HepG2 (cell line): ENCODE measurements at regions not wholly inside any gene's neighbourhood (a gene's known extent, or its start where the extent isn't known, plus 50 kb on each side); places are given as distances from the start of the nearest gene placed in this dataset.

Experiments
- CHD4 ChIP-seq: fragments of 200-600 bp; sonication (generic); IDR thresholded peaks from 2 replicates; pipeline ENCODE4 v1.7.0; 2017; ENCODE audit warnings: mild to moderate bottlenecking, low read length, borderline replicate concordance
- FOXO1 ChIP-seq: sonication (generic); formaldehyde crosslinking; IDR thresholded peaks from 2 replicates; pipeline ENCODE4 v1.4.0; 2020; ENCODE audit warnings: missing genetic modification reagents
- HNRNPL ChIP-seq: fragments of 200-400 bp; formaldehyde crosslinking; IDR thresholded peaks from 2 replicates; pipeline ENCODE4 v1.6.1; 2017; ENCODE audit warnings: mild to moderate bottlenecking, low read depth, low read length
- KAT8 ChIP-seq: IDR thresholded peaks from 2 replicates; pipeline ENCODE4 v1.6.1; 2016; ENCODE audit warnings: missing genetic modification reagents, missing compliant biosample characterization
- NAIF1 ChIP-seq: sonication (generic); formaldehyde crosslinking; IDR thresholded peaks from 2 replicates; pipeline ENCODE4 v1.5.0; 2020; ENCODE audit warnings: mild to moderate bottlenecking, missing genetic modification reagents, borderline replicate concordance
- NR2F6 ChIP-seq, 2 experiments: IDR thresholded peaks; 2 replicates each; pipeline ENCODE4 v1.6.1; 2016; ENCODE audit warnings: antibody characterized with exemption in 1 of 2, mild to moderate bottlenecking in 1 of 2
- PRMT3 ChIP-seq: sonication (generic); formaldehyde crosslinking; IDR thresholded peaks from 2 replicates; pipeline ENCODE4 v1.8.1; 2022; ENCODE audit warnings: low read depth, mild to moderate bottlenecking, moderate library complexity, missing genetic modification reagents, borderline replicate concordance
- RBM22 ChIP-seq: fragments of 200-400 bp; formaldehyde crosslinking; optimal IDR thresholded peaks from 2 replicates; pipeline ENCODE3; 2017; ENCODE audit warnings: mild to moderate bottlenecking, low read length, moderate library complexity
- SCMH1 ChIP-seq: sonication (generic); formaldehyde crosslinking; IDR thresholded peaks from 2 replicates; pipeline ENCODE4 v1.9.0; 2021; ENCODE audit warnings: missing genetic modification reagents, mild to moderate bottlenecking, borderline replicate concordance
- TBP ChIP-seq: sonication (generic); formaldehyde crosslinking; IDR thresholded peaks from 2 replicates; pipeline ENCODE4 v1.5.0; 2020; ENCODE audit warnings: missing genetic modification reagents
- WIZ ChIP-seq: sonication (generic); formaldehyde crosslinking; IDR thresholded peaks from 2 replicates; pipeline ENCODE4 v1.5.1; 2020; ENCODE audit warnings: mild to moderate bottlenecking, missing genetic modification reagents
- YY1 ChIP-seq: IDR thresholded peaks from 2 replicates; pipeline ENCODE4 v1.6.1; 2011; ENCODE audit warnings: low read length, low read depth, moderate library complexity, mild to moderate bottlenecking; ENCODE audit not compliant: insufficient read depth, insufficient replicate concordance
- ZMAT3 ChIP-seq: sonication (generic); formaldehyde crosslinking; conservative IDR thresholded peaks from 2 replicates; pipeline ENCODE4 v1.7.0; 2021; ENCODE audit warnings: missing genetic modification reagents
- ZNF20 ChIP-seq: sonication (generic); formaldehyde crosslinking; IDR thresholded peaks from 2 replicates; pipeline ENCODE4 v1.4.0; 2020; ENCODE audit warnings: mild to moderate bottlenecking, moderate library complexity, missing genetic modification reagents
- ZNF841 ChIP-seq: sonication (generic); formaldehyde crosslinking; IDR thresholded peaks from 2 replicates; pipeline ENCODE4 v1.8.1; 2023; ENCODE audit warnings: missing genetic modification reagents, borderline replicate concordance
- TF ChIP-seq, protein P1 (sequence below): sonication (generic); formaldehyde crosslinking; IDR thresholded peaks from 2 replicates; pipeline ENCODE4 v1.4.0; 2020; ENCODE audit warnings: low read depth, mild to moderate bottlenecking, missing genetic modification reagents
- TF ChIP-seq, protein P2 (sequence below): sonication (generic); formaldehyde crosslinking; IDR thresholded peaks from 2 replicates; pipeline ENCODE4 v1.4.0; 2020; ENCODE audit warnings: missing genetic modification reagents
- TF ChIP-seq, protein P3 (sequence below): fragments of 450-650 bp; IDR thresholded peaks from 2 replicates; pipeline ENCODE4 v1.6.1; 2017; ENCODE audit warnings: mild to moderate bottlenecking
- TF ChIP-seq, protein P4 (sequence below): fragments of 450-650 bp; IDR thresholded peaks from 2 replicates; pipeline ENCODE4 v1.6.1; 2016
- TF ChIP-seq, protein P5 (sequence below): sonication (generic); formaldehyde crosslinking; IDR thresholded peaks from 2 replicates; pipeline ENCODE4 v1.8.0; 2023; ENCODE audit warnings: mild to moderate bottlenecking, missing genetic modification reagents

DNA sequence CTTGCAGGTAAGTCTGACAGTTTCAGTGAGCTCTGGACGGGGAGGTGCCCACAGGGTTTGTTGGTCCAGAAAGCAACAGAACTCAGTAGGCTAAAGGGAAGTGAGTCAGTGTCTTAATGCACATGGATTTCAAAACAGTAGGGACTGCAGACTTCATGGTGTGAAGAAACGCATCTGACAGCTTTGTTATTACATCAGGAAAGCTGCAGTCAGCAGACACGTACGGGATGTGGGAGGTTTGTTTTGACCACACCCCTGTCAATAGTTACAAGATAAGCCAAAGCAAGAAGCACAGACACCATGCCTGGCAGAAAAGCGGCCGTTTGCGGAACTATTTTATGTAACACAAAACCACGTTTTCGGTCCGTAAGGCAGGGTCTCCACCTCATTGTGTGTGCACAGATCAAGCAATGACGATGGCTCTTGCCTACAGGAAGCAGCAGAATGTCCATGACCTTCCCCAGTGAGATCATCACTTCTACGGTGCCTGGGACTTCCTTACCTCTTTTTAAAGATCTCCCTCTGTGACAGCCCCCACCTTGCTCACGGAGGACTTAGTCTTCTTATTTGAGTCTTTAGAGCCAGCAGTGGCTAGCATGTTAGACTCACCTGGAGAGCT lies 58.2 kb upstream of the FTH1 start (continued):
- TF ChIP-seq, protein P1, sequence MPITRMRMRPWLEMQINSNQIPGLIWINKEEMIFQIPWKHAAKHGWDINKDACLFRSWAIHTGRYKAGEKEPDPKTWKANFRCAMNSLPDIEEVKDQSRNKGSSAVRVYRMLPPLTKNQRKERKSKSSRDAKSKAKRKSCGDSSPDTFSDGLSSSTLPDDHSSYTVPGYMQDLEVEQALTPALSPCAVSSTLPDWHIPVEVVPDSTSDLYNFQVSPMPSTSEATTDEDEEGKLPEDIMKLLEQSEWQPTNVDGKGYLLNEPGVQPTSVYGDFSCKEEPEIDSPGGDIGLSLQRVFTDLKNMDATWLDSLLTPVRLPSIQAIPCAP, result no peak
- TF ChIP-seq, protein P2, sequence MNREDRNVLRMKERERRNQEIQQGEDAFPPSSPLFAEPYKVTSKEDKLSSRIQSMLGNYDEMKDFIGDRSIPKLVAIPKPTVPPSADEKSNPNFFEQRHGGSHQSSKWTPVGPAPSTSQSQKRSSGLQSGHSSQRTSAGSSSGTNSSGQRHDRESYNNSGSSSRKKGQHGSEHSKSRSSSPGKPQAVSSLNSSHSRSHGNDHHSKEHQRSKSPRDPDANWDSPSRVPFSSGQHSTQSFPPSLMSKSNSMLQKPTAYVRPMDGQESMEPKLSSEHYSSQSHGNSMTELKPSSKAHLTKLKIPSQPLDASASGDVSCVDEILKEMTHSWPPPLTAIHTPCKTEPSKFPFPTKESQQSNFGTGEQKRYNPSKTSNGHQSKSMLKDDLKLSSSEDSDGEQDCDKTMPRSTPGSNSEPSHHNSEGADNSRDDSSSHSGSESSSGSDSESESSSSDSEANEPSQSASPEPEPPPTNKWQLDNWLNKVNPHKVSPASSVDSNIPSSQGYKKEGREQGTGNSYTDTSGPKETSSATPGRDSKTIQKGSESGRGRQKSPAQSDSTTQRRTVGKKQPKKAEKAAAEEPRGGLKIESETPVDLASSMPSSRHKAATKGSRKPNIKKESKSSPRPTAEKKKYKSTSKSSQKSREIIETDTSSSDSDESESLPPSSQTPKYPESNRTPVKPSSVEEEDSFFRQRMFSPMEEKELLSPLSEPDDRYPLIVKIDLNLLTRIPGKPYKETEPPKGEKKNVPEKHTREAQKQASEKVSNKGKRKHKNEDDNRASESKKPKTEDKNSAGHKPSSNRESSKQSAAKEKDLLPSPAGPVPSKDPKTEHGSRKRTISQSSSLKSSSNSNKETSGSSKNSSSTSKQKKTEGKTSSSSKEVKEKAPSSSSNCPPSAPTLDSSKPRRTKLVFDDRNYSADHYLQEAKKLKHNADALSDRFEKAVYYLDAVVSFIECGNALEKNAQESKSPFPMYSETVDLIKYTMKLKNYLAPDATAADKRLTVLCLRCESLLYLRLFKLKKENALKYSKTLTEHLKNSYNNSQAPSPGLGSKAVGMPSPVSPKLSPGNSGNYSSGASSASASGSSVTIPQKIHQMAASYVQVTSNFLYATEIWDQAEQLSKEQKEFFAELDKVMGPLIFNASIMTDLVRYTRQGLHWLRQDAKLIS (CRISPR knock-in tag), result no peak
- TF ChIP-seq NAIF1 (CRISPR knock-in tag) (no peak), YY1 (no peak), ZMAT3 (CRISPR knock-in tag) (no peak), SCMH1 (CRISPR knock-in tag) (no peak), TBP (CRISPR knock-in tag) (no peak; the same call in 1 of the 2 replicates), ZNF20 (CRISPR knock-in tag) (no peak), WIZ (CRISPR knock-in tag) (0 out of 2 replicates have a peak, but pooled peaks have one; percentile 42), FOXO1 (CRISPR knock-in tag) (peak; percentile 70; the same call in 1 of the 2 replicates), NR2F6 (IDR thresholded peaks at IDR 0.05) (peak; percentile 27; the same call in 1 of the 2 replicates), NR2F6 (CRISPR knock-in tag; IDR thresholded peaks at IDR 0.05) (peak; percentile 74), CHD4 (no peak), KAT8 (CRISPR knock-in tag) (peak; percentile 24; the same call in 1 of the 2 replicates), RBM22 (no peak), HNRNPL (no peak), PRMT3 (CRISPR knock-in tag) (no peak), ZNF841 (no peak)
- TF ChIP-seq, protein P3, sequence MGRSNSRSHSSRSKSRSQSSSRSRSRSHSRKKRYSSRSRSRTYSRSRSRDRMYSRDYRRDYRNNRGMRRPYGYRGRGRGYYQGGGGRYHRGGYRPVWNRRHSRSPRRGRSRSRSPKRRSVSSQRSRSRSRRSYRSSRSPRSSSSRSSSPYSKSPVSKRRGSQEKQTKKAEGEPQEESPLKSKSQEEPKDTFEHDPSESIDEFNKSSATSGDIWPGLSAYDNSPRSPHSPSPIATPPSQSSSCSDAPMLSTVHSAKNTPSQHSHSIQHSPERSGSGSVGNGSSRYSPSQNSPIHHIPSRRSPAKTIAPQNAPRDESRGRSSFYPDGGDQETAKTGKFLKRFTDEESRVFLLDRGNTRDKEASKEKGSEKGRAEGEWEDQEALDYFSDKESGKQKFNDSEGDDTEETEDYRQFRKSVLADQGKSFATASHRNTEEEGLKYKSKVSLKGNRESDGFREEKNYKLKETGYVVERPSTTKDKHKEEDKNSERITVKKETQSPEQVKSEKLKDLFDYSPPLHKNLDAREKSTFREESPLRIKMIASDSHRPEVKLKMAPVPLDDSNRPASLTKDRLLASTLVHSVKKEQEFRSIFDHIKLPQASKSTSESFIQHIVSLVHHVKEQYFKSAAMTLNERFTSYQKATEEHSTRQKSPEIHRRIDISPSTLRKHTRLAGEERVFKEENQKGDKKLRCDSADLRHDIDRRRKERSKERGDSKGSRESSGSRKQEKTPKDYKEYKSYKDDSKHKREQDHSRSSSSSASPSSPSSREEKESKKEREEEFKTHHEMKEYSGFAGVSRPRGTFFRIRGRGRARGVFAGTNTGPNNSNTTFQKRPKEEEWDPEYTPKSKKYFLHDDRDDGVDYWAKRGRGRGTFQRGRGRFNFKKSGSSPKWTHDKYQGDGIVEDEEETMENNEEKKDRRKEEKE, result no peak
- TF ChIP-seq, protein P4, sequence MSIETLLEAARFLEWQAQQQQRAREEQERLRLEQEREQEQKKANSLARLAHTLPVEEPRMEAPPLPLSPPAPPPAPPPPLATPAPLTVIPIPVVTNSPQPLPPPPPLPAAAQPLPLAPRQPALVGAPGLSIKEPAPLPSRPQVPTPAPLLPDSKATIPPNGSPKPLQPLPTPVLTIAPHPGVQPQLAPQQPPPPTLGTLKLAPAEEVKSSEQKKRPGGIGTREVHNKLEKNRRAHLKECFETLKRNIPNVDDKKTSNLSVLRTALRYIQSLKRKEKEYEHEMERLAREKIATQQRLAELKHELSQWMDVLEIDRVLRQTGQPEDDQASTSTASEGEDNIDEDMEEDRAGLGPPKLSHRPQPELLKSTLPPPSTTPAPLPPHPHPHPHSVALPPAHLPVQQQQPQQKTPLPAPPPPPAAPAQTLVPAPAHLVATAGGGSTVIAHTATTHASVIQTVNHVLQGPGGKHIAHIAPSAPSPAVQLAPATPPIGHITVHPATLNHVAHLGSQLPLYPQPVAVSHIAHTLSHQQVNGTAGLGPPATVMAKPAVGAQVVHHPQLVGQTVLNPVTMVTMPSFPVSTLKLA, result peak; percentile 70
- TF ChIP-seq, protein P5, sequence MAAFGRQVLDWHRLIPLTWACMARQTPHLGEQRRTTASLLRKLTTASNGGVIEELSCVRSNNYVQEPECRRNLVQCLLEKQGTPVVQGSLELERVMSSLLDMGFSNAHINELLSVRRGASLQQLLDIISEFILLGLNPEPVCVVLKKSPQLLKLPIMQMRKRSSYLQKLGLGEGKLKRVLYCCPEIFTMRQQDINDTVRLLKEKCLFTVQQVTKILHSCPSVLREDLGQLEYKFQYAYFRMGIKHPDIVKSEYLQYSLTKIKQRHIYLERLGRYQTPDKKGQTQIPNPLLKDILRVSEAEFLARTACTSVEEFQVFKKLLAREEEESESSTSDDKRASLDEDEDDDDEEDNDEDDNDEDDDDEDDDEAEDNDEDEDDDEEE, result no peak
